Panc1 (cell line): ENCODE measurements at regions not wholly inside any gene's neighbourhood (a gene's known extent, or its start where the extent isn't known, plus 50 kb on each side); places are given as distances from the start of the nearest gene placed in this dataset.

ENCODE experiments used
- POLR2AphosphoS5 ChIP-seq: IDR thresholded peaks from 2 replicates; pipeline ENCODE4 v1.6.1; 2012; ENCODE audit warnings: mild to moderate bottlenecking, low read depth, low read length, moderate library complexity
- TCF7L2 ChIP-seq: IDR thresholded peaks from 2 replicates; pipeline ENCODE4 v1.6.1; 2011; ENCODE audit warnings: mild to moderate bottlenecking, low read depth, low read length, inconsistent platforms
- TF ChIP-seq, protein P1 (sequence below): fragments of 450-650 bp; IDR thresholded peaks from 2 replicates; pipeline ENCODE4 v1.5.1; 2017; ENCODE audit warnings: mild to moderate bottlenecking
- TF ChIP-seq, protein P2 (sequence below), 2 experiments: IDR thresholded peaks; 2 replicates each; pipeline ENCODE4 v1.6.1; 2011 to 2012; ENCODE audit warnings: low read depth in 2 of 2, control low read depth in 1 of 2, low read length in 1 of 2, mild to moderate bottlenecking in 1 of 2, moderate library complexity in 1 of 2; ENCODE audit not compliant: insufficient read depth in 1 of 2

DNA sequence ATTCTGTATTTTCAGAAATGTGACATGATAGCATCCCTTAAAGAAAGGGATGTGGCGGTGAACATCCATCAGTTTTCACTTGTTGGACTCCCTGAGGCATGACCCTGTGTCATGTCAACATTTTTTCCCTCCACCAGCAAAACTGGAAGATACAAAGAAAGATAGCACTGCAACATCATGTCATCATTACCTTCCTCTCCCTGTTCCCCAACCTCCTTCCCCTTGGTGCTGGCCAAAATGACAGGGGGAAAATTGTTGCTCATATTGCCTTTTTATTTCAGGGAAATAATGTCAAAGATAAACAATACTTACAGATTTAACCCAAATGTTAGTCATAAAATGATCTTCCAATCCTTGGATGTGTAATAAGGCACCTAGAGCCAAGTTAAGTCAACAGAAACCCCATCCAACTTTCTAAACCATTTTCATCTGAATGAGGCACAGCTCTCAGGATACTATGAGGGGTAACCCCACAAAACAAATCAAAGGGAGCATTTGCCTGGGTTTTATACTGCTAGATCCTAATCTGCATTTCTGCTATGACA lies 644.3 kb downstream of the ACTL7B start:
- TF ChIP-seq, protein P1, sequence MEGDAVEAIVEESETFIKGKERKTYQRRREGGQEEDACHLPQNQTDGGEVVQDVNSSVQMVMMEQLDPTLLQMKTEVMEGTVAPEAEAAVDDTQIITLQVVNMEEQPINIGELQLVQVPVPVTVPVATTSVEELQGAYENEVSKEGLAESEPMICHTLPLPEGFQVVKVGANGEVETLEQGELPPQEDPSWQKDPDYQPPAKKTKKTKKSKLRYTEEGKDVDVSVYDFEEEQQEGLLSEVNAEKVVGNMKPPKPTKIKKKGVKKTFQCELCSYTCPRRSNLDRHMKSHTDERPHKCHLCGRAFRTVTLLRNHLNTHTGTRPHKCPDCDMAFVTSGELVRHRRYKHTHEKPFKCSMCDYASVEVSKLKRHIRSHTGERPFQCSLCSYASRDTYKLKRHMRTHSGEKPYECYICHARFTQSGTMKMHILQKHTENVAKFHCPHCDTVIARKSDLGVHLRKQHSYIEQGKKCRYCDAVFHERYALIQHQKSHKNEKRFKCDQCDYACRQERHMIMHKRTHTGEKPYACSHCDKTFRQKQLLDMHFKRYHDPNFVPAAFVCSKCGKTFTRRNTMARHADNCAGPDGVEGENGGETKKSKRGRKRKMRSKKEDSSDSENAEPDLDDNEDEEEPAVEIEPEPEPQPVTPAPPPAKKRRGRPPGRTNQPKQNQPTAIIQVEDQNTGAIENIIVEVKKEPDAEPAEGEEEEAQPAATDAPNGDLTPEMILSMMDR = no peak
- TF ChIP-seq, protein P2, sequence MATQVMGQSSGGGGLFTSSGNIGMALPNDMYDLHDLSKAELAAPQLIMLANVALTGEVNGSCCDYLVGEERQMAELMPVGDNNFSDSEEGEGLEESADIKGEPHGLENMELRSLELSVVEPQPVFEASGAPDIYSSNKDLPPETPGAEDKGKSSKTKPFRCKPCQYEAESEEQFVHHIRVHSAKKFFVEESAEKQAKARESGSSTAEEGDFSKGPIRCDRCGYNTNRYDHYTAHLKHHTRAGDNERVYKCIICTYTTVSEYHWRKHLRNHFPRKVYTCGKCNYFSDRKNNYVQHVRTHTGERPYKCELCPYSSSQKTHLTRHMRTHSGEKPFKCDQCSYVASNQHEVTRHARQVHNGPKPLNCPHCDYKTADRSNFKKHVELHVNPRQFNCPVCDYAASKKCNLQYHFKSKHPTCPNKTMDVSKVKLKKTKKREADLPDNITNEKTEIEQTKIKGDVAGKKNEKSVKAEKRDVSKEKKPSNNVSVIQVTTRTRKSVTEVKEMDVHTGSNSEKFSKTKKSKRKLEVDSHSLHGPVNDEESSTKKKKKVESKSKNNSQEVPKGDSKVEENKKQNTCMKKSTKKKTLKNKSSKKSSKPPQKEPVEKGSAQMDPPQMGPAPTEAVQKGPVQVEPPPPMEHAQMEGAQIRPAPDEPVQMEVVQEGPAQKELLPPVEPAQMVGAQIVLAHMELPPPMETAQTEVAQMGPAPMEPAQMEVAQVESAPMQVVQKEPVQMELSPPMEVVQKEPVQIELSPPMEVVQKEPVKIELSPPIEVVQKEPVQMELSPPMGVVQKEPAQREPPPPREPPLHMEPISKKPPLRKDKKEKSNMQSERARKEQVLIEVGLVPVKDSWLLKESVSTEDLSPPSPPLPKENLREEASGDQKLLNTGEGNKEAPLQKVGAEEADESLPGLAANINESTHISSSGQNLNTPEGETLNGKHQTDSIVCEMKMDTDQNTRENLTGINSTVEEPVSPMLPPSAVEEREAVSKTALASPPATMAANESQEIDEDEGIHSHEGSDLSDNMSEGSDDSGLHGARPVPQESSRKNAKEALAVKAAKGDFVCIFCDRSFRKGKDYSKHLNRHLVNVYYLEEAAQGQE (IDR thresholded peaks at IDR 0.05; ENCODE audit: insufficient read depth in 1 of 2, low read depth in 2 of 2, low read length in 1 of 2) = no peak
- TF ChIP-seq POLR2AphosphoS5 = no peak
- TF ChIP-seq TCF7L2 = no peak
